SKM-1 treated with dmso at 0.1 percent for 144 hours (cell line): ENCODE measurements at regions not wholly inside any gene's neighbourhood (a gene's known extent, or its start where the extent isn't known, plus 50 kb on each side); places are given as distances from the start of the nearest gene placed in this dataset.
"Not testable (repeated sequence)": the region's sequence is repeated elsewhere in the genome, so short reads cannot be mapped to it uniquely, and the experiment has no call there.

Experiments
- DNase-seq: peaks from one replicate; lab custom pipeline; 2025; ENCODE audit not compliant: unreplicated experiment; lab: John Stamatoyannopoulos, UW

DNA sequence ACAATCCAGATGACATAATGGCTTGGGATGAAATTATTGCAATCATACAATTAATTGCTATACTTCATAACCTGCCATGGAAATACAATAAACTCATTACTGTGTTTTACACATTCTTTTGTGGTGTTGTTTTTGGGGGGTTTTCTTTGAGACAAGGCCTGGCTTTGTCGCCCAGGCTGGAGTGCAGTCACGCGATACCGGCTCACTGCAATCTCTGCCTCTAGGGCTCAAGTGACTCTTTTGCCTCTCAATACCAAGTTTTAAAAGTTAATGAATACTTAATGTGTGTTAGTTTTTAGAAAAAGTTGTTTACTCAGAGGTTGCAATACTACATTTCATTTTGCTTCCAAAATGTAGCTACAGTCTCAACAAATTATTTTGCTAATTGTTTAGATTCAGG lies 598.4 kb downstream of the CHSY3 start:
- DNase-seq = no peak

DNA sequence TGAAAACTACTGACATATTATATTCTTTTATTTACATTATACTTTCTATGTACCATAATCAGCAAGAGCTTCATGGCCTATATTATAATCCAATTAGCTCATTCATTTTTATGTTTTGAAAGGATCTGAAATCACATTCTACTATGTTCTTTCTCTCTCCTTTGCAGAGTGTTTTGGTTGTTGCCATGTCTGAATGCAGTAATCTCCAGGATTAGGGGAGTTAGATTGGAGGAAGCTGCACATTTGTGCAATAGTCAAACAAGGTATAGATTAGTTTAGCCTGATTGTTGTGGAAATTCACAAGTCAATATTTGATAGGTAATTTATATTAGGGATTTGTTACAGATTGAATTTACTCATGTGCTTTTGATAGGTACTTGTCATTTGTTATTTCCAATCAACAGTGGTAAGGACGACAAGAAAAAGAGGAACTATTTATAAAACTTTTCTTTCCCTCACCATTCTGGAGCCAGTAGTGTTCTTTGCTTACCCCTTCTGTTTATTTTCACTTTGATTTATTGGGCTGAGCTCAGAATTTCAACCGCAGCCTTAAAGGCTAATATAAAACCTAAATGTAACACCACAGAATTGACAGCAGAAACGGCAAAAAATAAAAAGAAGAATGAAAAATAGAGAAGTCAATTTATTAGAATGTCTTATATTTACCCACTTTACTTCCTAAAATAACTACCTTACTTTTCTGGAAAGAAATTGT lies 597.0 kb downstream of the CHSY3 start:
- no peak for DNase-seq

DNA sequence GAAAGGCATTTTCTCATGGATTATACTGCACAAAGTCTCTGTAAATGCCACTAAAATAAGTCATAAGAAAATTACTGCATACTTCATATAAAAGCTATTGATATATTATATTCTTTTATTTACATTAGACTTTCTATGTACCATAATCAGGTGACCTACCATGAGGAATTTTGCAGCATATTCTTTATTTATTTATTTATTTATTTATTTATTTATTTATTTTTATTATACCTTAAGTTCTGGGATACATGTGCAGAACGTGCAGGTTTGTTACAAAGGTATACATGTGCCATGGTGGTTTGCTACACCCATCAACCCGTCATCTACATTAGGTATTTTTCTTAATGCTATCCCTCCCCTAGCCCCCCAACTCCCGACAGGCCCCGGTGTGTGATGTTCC lies 596.2 kb downstream of the CHSY3 start:
- not testable (repeated sequence) for DNase-seq

DNA sequence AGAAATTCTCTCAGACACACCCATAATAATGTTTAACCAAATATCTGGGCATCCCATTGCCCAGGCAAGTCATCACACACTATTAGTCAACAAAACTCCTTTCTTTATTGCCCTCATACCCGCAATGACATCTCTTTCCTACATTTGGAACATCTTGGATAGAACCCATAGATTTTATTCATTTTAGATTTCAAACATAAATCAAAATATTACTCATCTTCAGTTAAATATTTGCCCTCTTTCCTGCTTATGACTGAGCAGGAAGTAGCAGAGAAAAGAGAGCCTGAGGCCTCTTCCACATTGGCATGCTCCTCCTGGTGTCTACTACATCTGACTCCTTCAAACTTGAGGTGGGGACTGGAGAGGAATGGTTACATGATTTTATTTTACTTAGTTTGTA lies 592.0 kb downstream of the CHSY3 start:
- DNase-seq = no peak

DNA sequence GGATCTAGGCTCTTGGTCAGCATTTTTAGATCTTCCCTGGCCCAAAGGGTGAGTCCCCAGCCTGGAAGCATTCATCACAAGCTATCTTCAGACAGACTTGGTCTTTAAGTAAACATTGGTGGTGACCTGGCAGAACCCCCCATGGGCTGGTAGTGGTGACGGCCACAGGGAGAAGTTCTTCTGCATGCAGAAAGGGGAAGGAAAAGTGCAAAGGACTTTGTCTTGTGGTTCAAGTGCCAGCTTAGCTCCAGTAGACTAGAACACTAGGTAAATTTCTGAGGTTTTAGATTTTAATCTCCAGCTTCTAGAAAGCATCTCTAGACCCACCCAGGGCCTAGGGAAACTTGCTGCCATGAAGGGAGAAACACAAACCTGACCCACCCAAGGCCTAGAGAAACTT lies 584.0 kb downstream of the CHSY3 start:
- DNase-seq = no peak

DNA sequence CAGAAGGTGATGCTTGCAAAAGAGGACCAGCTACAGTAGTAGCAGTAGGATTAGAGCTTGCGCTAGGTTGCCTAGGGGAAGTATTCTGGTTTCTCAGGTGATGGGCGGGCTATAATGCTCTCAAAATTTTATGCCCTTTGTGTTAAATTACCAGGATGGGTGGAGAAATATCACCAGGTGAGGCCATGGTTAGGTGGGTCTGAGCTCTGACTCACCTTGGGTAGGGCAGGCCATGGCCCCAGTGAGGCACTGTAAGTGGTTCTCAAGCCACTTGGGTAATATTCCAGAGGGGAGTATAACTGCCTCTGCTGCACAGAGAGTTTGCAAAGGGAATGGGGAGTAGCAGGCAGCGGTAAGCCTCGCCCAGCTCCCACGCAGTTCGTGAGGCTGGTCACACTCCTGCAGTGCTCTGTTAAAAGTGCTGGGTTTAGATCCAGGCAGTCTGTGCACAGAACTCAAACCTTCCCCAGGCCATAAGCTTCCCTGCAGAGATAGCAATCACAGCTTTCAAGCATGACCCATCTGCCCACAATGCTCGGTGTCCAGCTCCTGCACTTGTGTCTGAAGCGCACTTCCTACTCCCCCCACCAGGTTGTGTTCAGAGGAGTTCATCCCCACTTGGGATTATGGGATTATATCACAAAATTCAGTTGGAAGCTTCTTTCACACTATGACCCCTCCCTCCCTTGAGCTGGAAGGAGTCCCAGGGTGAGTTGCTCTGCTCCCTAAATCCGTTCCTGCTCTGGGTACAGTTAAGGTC lies 575.0 kb downstream of the CHSY3 start:
- no peak for DNase-seq

DNA sequence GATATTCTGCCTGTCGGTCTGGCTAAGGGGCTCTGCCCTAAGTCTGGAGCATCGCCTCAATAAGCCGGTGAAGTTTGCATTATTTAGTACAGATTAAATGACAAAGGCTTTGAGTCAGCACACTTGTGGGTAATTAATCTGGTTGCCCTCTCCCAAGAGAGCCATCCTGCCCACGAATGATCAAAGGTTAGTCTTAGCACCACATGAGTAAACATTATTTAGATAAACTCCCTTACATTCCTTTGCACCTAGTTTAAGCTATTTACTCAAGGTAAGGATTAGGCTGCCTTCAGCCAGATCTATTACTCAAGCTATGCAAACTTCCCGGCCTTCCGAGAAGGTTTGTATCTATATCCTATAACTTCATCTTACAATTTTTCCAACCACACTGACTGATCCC lies 572.1 kb downstream of the CHSY3 start:
- DNase-seq = no peak

DNA sequence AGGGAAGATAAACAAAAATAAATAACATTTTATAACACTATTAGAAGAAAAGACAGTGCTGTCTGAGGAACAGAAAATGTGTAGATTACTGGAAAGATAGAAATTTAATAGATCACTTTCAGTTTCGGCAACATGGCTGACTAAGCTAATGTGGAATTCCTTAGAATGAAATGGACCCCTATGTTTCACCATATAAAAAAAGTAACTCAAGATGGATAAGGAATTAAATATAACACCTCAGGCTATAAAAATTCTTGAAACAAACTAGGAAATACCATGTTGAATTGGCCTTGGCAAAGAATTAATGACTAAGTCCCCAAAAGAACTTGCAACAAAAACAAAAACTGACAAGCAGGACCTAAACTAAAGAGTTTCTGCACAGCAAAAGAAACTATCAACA lies 558.3 kb downstream of the CHSY3 start:
- DNase-seq = no peak

DNA sequence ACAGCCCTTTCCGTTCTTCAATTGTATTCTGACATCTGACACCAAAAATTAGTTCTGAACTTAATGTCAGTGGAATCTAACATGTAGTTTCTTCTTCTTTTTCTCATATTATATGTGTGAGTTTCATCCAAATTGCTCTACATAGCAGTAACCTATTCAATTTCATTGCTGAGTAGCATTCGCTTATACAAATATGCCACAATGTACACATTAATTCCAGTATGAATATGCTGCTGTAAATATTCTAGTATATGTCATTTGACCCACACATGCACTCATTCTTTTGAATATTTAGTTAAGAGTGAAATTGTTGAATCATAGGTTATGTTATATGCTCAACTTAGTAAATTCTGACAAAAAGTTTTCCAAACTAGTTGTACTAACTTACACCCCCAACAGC lies 550.9 kb downstream of the CHSY3 start:
- DNase-seq = no peak

DNA sequence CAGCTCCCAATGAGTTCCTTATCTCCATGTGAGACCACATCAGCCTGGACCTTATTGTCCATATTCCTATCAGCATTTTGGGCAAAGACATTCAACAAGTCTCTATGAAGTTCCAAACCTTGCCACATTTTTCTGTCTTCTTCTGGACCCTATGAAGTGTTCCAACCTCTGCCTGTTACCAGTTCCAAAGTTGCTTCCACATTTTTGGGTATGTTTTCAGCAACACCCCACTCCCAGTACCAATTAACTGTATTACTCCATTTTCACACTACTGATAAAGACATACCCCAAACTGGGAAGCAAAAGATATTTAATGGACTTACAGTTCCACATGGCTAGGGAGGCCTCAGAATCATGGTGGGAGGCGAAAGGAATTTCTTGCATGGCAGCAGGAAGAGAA lies 548.5 kb downstream of the CHSY3 start:
- no peak for DNase-seq

DNA sequence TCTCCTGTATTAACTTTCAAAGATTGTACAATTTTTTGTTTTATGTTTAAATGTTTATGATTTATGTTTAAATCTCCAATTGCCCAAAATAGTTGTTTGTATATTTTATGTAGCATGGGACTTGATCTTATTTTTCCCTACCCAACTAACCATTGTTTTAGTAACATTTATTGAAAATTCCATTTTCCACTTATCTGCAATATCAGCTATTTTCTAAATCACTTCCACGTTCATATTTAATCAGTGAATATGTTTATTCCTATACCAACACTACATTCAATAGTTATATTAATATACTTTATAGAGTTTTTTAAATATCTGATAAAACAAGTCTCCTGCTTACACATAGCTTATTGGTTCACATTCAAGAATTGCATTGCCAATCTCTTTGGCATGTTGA lies 532.2 kb downstream of the CHSY3 start:
- DNase-seq = no peak

DNA sequence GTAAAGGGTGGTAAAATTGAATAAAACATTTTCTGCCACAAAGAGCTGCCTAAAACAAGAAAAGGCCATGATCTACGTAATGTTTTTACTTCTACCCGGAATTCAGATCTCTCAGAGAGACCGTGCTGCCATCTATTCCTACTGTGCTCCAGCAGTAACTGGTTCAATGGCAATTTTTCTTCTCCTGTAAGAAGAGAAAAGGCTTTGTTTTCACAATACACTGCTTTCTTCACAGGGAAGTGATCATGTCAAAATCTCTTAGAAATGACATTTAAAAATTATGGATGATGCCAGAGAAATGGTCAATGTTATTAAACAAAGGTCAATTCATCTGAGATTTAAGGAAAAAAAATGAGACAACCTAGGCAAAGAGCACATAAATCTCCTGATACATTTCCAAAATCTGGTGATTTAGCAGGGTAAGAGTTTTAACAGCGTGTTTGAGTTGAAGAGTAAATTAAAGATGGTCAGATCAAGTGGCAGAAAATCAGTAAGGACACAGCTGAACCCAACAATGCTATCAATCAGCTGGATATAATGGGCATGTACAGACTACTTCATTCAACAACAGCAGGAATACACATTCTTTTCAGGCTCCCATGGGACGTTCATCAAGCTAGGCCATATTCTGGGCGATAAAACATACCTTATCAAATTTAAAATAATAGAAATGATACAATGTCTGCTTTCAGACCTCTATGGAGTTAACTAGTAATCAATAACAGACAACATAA lies 523.1 kb downstream of the CHSY3 start:
- no peak for DNase-seq

DNA sequence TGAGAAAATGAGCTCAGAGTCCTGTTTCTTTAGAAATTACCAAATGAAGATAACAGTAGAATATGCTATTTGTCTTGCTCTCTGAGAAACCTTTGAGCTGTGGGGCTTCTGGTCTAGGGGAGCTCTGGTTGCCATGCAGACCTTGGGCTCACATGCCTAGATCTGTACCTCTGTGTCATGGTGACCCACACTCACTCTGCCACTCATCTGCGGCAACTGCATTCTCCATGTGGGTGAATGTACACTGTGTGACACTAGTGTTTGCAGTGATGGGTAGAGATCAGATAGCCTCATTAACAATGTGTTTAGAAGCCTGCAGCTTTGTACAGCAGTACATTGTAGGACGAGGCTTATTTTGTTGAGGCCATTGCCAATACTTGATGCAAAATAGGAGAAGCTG lies 521.2 kb downstream of the CHSY3 start:
- DNase-seq = no peak

DNA sequence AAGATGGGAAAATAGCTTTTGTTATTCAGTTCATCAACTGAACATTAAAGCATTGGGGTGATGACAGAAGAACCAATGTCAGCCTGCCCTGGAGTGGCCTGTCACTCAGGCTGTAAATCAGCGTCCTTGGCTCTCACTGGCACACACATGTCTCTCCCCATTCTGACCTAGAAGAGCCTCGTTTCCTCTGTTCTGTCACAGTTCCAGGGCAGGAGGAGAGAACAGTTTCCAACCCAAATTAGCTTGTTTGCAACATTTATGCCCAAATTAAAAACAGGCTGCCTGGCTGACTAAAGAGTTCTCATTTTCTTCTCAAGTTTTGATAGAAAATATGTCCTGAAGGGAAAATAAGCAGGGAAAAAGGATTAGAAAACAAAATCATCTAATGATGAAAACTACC lies 520.1 kb downstream of the CHSY3 start:
- DNase-seq = no peak

DNA sequence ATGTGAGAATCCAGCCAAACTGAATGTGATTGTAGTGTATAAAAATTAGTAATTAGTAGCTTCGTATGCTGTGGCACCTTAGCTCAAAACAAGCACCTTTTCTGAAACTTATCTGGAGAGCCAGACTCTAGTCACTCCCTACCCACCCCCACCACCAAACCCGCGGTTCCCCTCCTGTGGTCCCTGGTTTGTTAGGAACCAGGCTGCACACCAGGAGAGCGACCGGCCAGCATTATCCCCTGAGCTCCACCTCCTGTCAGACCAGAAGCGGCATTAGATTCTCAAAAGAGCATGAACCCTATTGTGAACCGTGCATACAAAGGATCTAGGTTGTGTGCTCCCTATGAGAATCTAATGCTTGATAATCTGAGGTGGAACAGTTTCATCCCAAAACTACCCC lies 498.6 kb downstream of the CHSY3 start:
- DNase-seq = no peak

DNA sequence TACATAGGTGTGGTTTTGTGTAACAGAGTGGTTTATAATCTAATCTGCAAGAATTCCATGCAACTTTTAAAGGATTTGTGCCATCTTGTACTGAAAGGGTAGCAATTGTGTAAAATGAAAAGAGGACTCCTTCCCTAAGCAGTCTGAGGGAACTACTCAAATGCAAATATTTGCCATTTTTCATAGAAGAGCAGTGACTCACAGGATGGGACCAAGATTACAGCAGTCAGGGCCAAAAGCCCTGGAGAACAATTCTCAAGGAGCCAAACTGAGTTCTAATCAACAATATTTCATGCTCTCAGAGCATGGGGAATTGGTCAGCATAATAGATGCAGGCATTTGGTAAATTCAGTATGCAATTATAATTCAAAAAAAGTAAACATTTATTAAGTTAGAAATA lies 495.8 kb downstream of the CHSY3 start:
- DNase-seq = no peak

DNA sequence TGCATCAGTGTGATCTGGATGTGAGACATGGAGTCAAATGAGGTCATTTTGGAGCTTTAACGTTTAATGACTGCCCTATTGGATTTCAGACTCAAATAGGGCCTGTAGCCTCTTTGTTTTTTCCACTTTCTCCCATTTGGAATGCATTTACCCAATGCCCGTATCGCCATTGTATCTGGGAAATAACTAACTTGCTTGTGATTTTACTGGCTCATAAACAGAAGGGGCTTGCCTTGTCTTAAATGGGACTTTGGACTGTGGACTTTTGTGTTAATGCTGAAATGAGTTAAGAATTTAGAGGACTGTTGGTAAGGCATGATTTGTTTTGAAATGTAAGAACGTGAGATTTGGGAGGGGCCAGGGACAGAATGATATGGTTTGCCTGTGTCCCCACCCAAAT lies 494.6 kb downstream of the CHSY3 start:
- DNase-seq = no peak

DNA sequence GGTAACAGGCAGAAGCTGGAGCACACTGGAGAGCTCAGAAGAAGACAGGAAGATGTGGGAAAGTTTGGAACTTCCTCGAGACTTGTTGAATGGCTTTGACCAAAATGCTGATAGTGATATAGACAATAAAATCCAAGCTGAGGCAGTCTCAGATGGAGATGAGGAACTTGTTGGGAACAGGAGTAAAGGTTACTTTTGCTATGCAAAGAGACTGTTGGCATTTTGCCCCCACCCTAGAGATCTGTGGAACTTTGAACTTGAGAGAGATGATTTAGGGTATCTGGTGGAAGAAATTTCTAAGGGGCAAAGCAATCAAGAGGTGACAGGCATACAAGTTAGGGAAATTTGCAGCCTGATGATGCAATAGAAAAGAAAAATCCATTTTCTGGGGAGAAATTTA lies 493.5 kb downstream of the CHSY3 start:
- DNase-seq = not testable (repeated sequence)

DNA sequence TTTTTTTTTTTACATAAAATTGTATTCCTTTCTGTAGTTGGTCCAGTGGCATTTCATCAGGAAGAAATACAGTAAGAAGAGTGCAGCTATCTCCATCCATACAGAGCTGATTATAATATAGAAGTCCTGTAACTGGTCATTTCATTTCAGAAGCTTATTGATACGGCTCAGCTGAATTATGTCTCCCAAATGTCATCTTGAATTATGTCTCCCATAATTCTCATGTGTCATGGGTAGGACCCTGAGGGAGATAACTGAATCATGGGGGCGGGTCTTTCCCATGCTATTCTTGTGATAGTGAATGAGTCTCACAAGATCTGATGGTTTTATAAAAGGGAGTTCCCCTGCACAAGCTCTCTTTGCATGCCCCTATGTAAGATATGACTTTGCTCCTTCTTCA lies 492.9 kb downstream of the CHSY3 start:
- no peak for DNase-seq

DNA sequence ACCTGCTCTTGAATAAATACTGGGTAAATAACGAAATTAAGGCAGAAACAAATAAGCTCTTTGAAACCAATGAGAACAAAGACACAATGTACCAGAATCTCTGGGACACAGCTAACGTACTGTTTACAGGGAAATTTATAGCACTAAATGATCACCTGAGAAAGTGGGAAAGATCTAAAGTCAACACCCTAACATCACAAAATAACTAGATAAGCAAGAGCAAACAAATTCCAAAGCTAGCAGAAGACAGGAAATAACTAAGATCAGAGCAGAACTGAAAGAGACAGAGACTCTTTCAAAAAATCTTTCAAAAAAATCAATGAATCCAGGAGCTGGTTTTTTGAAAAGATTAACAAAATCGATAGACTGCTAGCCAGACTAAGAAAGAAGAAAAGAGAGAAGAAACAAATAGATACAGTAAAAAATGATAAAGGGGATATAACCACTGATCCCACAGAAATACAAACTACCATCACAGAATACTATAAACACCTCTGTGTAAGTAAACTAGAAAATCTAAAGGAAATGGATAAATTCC lies 487.5 kb downstream of the CHSY3 start:
- not testable (repeated sequence) for DNase-seq

DNA sequence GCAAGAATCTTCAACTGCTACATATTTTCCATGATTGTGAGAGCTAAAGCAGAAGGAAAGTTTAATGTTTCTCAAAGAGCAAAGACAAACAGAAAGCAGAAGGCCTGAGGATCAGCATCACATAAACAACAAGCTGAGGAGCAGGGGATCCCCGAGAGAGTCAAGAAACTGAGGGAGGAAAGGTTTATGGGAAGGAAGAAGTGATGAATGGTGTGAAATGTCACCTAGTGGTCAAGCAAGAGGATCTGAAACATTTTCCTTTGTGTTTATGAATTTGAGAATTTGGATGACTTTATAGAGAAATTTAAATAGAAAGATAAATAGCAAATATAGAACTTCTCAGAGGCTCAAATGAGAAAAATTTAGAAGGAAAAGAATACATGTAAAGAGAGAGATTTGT lies 481.9 kb downstream of the CHSY3 start:
- no peak for DNase-seq

DNA sequence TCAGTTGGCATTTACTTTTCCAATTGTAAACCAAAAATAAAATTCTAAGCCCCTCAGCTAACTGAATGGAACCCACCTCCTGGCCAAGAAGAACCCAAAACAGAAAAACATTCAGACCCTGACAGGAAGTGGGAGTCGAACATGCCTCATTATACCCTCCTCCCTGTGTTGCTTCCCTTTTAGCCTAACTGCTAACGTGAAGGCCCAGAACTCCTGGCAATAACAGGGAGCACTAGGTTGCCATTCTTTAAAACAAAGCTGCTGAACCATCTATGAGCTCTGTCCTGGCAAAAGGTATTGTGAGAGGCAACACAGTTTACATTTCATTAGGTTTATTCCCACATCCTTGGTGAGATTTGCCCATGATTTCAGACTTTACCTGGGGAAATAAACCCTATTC lies 481.4 kb downstream of the CHSY3 start:
- DNase-seq = no peak
